WERI-Rb-1 (cell line): ENCODE measurements at regions not wholly inside any gene's neighbourhood (a gene's known extent, or its start where the extent isn't known, plus 50 kb on each side); places are given as distances from the start of the nearest gene placed in this dataset.

Experiments used
- DNase-seq: peaks from one replicate; pipeline ENCODE4 v3.0.0-alpha.2; 2020
- H3K27ac ChIP-seq: fragments of 250-450 bp; sonication (Bioruptor Pico); 2 replicates; pipeline ENCODE4 v1.5.1; 2020; ENCODE audit warnings: mild to moderate bottlenecking, moderate library complexity
- H3K27me3 ChIP-seq: fragments of 250-450 bp; sonication (Bioruptor Pico); 2 replicates; pipeline ENCODE4 v1.5.1; 2021; ENCODE audit warnings: mild to moderate bottlenecking, low read depth, moderate library complexity; ENCODE audit not compliant: insufficient read depth, severe bottlenecking
- H3K36me3 ChIP-seq: fragments of 250-450 bp; sonication (Bioruptor Pico); 2 replicates; pipeline ENCODE4 v1.5.1; 2020; ENCODE audit warnings: mild to moderate bottlenecking, moderate library complexity
- H3K4me3 ChIP-seq: 2 replicates; pipeline ENCODE4 v1.5.1; 2011; ENCODE audit warnings: low read depth, mild to moderate bottlenecking, control low read depth, low read length
- H3K9me3 ChIP-seq: fragments of 250-450 bp; sonication (Bioruptor Pico); 2 replicates; pipeline ENCODE4 v1.5.1; 2021; ENCODE audit warnings: mild to moderate bottlenecking, moderate library complexity; ENCODE audit not compliant: severe bottlenecking
- TF ChIP-seq, protein P1 (sequence below): IDR thresholded peaks from 2 replicates; pipeline ENCODE4 v1.5.1; 2011; ENCODE audit warnings: low read depth, mild to moderate bottlenecking, control low read depth, inconsistent platforms, low read length

DNA sequence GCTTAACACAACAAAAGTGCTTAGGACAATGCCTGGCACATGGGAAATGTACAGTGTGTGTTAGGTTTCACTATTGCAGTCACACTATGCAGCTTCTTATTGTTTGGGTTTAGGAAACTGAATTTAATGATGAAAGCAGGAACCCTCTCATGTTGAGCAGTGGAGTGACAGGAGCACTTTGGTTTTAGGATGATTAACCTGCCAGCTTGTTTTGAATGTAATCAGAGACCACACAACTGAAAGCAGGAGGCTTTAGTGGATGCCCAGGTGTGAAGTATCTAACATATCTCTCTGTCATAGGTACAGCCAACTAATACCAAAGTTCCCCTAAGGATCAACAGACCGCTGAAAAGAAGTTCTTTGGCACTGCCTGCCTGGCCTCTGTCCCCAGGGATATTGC, 406.9 kb upstream of the USP24 start:
- no peak overlapping the region for H3K27ac ChIP-seq
- no peak for DNase-seq
- no peaks in the 10 kb centered on the region for H3K27me3 ChIP-seq
- no peak overlapping the region for H3K4me3 ChIP-seq
- TF ChIP-seq, protein P1, sequence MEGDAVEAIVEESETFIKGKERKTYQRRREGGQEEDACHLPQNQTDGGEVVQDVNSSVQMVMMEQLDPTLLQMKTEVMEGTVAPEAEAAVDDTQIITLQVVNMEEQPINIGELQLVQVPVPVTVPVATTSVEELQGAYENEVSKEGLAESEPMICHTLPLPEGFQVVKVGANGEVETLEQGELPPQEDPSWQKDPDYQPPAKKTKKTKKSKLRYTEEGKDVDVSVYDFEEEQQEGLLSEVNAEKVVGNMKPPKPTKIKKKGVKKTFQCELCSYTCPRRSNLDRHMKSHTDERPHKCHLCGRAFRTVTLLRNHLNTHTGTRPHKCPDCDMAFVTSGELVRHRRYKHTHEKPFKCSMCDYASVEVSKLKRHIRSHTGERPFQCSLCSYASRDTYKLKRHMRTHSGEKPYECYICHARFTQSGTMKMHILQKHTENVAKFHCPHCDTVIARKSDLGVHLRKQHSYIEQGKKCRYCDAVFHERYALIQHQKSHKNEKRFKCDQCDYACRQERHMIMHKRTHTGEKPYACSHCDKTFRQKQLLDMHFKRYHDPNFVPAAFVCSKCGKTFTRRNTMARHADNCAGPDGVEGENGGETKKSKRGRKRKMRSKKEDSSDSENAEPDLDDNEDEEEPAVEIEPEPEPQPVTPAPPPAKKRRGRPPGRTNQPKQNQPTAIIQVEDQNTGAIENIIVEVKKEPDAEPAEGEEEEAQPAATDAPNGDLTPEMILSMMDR, result no peak
- no peaks in the 10 kb centered on the region for H3K9me3 ChIP-seq
- no peaks in the 10 kb centered on the region for H3K36me3 ChIP-seq

DNA sequence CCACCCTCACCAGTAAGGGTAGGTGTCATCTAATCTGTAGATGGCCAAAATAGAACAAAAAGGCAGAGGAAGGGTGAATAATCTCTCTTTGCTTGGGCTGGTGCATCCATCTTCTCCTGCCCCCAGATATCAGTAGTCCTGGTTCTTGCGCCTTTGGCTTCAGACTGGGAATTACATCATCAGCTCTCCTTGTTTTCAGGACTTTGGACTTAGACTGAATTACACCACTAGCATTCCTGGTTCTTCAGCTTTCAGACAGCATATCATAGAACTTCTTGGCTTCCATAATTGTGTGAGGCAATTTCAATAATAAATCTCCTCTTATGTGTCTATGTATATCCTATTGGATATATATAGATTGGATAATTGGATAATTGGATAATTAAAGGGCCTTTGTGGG, 403.0 kb upstream of the USP24 start:
- DNase-seq, result no peak
- TF ChIP-seq, protein P1, result no peak
- H3K9me3 ChIP-seq, result no peaks in the 10 kb centered on the region
- H3K27ac ChIP-seq, result no peak overlapping the region
- H3K4me3 ChIP-seq, result no peak overlapping the region
- no peaks in the 10 kb centered on the region for H3K36me3 ChIP-seq
- H3K27me3 ChIP-seq, result no peaks in the 10 kb centered on the region

DNA sequence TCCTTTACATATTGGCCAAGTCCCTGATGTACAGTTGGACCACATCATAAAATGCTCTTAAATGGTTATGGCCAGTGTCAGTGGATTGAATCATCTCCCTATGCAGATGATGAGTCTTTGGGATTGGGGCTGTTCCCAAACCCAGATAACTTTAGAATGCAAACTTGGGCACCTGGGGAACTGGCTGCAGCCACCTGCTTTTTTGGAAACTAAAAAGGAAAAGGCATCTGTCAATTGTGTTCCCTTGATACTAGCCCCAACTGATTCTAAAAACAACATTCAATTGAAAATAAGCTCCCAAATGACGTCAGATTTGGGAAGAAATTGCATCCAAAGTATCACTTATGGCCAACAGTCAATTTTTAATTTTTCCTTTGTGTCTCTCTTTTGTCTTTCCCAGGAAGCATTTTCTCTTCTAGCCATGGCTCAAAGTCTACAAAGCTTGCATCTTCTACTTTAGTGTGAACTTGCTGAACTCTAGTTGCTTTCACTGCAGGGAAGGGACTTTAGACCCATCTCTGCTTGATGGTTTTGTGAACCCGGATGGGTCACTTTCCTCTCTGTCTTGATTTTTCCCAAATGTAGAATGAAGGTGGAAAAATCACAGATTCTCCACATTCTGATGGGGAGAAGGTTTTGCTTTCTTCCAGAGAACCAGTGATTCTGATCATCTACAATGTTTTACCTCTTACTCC, 402.3 kb upstream of the USP24 start:
- TF ChIP-seq, protein P1, result no peak
- Histone ChIP-seq H3K27me3 (no peaks in the 10 kb centered on the region), H3K36me3 (no peaks in the 10 kb centered on the region), H3K4me3 (no peak overlapping the region), H3K27ac (no peak overlapping the region), H3K9me3 (no peaks in the 10 kb centered on the region)
- DNase-seq, result no peak

DNA sequence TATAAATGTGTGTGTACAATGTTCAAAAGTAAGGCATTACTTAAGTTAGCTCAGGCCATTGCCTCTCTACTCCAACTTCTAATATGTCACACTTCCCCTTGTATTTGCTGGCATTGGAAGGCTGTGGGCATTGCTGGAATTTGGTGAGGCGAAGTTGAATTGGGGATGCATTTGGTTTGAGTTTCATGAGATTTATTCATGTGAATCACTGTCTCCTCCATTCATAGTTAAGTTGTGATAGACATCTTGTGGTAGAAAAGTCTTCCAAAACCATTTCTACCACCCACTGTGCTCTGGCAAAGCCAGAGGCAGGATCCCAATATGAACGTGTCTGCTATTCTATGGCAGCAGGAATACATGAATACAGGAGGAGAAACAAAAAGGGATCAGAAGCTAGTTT, 397.8 kb upstream of the USP24 start:
- H3K4me3 ChIP-seq, result no peak overlapping the region
- peaks cover 6% of the 10 kb centered on the region for H3K27me3 ChIP-seq
- H3K27ac ChIP-seq, result no peak overlapping the region
- H3K36me3 ChIP-seq, result no peaks in the 10 kb centered on the region
- peaks cover 3% of the 10 kb centered on the region for H3K9me3 ChIP-seq
- TF ChIP-seq, protein P1, result no peak
- no peak for DNase-seq

DNA sequence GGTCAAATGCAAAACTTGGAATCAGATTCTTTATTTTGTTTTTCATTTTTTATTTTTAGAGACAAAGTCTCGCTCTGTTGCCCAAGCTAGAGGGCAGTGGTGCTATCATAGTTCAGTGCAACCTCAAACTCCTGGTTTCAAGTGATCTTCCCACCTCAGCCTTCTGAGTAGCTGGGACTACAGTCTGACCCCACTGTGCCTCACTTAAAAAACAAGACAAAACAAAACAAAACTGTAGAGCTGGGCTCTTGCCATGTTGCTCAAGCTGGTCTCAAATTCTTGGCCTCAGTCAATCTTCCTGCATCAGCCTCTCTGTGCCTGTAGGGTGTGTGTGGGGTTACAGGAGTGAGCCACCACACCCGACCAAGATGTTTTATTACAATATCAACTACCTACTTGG, 396.0 kb upstream of the USP24 start:
- Histone ChIP-seq H3K27ac (no peak overlapping the region), H3K4me3 (no peak overlapping the region), H3K36me3 (no peaks in the 10 kb centered on the region), H3K9me3 (peaks cover 8% of the 10 kb centered on the region), H3K27me3 (peaks cover 6% of the 10 kb centered on the region)
- no peak for DNase-seq
- TF ChIP-seq, protein P1, result no peak

DNA sequence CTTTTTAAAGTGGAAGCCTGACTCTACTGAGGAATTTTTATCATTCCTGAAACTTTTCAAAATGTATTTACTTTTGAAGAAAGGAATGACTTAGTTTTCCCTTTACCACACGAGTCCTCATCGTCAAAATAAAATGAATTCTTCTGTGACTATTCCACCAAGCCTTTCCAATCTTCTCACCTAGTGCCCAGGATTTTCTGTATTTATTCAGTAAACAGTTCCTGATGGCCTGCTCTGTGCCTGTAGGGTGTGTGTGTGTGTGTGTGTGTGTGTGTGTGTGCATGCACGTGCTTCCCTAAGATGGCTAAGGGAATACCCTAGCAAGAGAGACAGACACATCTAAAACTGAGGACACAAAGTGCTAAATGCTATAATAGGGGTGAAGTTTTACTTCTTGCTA, 395.0 kb upstream of the USP24 start:
- Histone ChIP-seq H3K27ac (no peak overlapping the region), H3K4me3 (no peak overlapping the region), H3K27me3 (peaks cover 6% of the 10 kb centered on the region), H3K9me3 (peaks cover 8% of the 10 kb centered on the region), H3K36me3 (no peaks in the 10 kb centered on the region)
- no peak for DNase-seq
- TF ChIP-seq, protein P1, result no peak
